Pulmonary artery endothelial cell (primary cell): ENCODE measurements at regions not wholly inside any gene's neighbourhood (a gene's known extent, or its start where the extent isn't known, plus 50 kb on each side); places are given as distances from the start of the nearest gene placed in this dataset.

ENCODE experiments used
- DNase-seq: peaks from one replicate; pipeline ENCODE4 v3.0.0-alpha.2; 2011; ENCODE audit warnings: low read depth, low spot score

GRCh38 chr15:100812802-100813201 is 66.8 kb upstream of the ALDH1A3 start:
- no peak for DNase-seq

DNA sequence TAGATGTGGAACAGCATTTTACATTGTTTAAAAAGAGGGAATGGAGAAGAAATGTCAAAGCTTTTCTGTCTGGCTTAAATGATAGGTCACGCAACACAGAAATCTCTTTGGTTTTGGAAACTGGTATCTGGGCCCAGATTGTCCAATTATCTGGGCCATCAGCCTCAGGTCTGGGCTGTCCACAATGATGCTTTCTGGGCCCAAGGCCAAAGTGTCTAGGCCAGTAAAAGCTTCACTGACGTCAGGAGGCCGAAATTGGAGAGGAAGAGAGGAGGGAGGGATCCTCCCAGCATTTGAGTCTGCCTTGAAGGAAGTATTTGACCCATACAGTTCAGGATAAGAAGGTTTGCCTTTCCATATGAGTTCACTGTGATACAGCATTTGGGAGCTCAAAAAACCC is 60.7 kb upstream of the ALDH1A3 start:
- DNase-seq, result no peak

DNA sequence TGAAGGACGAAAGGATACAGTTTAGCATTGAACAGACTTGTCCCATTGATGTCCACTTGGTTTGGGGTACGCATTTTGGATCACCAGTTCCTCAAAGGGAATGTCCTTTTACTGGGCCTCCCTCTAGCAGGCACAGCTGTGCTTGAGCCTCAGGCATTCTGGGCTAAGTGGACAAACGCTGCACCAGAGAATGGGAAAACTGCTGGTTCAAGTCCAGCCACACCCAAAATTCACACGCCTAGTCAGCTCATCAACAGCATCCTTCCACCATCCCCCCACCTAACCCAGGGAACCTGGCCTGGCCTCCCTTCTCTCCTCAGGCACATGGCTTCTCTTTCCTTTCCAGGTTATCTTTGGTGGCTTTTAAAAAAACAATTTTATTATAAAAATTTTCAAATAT is 59.1 kb upstream of the ALDH1A3 start:
- no peak for DNase-seq

GRCh38 chr15:100821327-100821726 is 58.3 kb upstream of the ALDH1A3 start:
- no peak for DNase-seq

- DNase-seq, result no peak
Measured at GRCh38 chr15:100824211-100824610, 55.4 kb upstream of the ALDH1A3 start.

GRCh38 chr15:100829457-100829856 is 50.2 kb upstream of the ALDH1A3 start:
- DNase-seq, result no peak
